NB4 (cell line): ENCODE measurements at regions not wholly inside any gene's neighbourhood (a gene's known extent, or its start where the extent isn't known, plus 50 kb on each side); places are given as distances from the start of the nearest gene placed in this dataset.

Experiments used
- CTCF ChIP-seq: IDR thresholded peaks from one replicate; pipeline ENCODE4 v1.5.1; 2012; ENCODE audit warnings: low read depth, low read length
- MAX ChIP-seq: IDR thresholded peaks from 2 replicates; pipeline ENCODE4 v1.6.1; 2011; ENCODE audit warnings: low read depth, low read length
- POLR2A ChIP-seq: IDR thresholded peaks from 2 replicates; pipeline ENCODE4 v1.6.1; 2011; ENCODE audit warnings: mild to moderate bottlenecking; ENCODE audit not compliant: insufficient read length; ENCODE audit errors: extremely low read depth

GRCh38 chr5:142492781-142493281 lies 168.0 kb upstream of the SPRY4 start:
- TF ChIP-seq CTCF (no peak), POLR2A (no peak), MAX (no peak)
